Endodermal cell (in vitro differentiated cells): ENCODE measurements at regions not wholly inside any gene's neighbourhood (a gene's known extent, or its start where the extent isn't known, plus 50 kb on each side); places are given as distances from the start of the nearest gene placed in this dataset.

Experiments
- DNase-seq: peaks from one replicate; pipeline ENCODE4 v3.0.0-alpha.2; 2017
- H3K27ac ChIP-seq: 2 replicates; pipeline ENCODE4 v1.5.1; 2013; ENCODE audit warnings: mild to moderate bottlenecking, low read depth, low read length, moderate library complexity
- H3K27me3 ChIP-seq: 2 replicates; pipeline ENCODE4 v1.6.1; 2013; ENCODE audit warnings: mild to moderate bottlenecking, low read length, moderate library complexity; ENCODE audit not compliant: insufficient read depth, control insufficient read depth, poor library complexity, severe bottlenecking
- H3K36me3 ChIP-seq: 2 replicates; pipeline ENCODE4 v1.7.0; 2013; ENCODE audit warnings: mild to moderate bottlenecking, low read length, moderate library complexity; ENCODE audit not compliant: control insufficient read depth, insufficient read depth
- H3K4me1 ChIP-seq: one replicate; pipeline ENCODE4 v1.7.0; 2013; ENCODE audit warnings: low read length; ENCODE audit not compliant: control insufficient read depth, insufficient read depth
- H3K4me3 ChIP-seq: 2 replicates; pipeline ENCODE4 v1.5.1; 2013; ENCODE audit warnings: mild to moderate bottlenecking, low read length, moderate library complexity
- H3K9ac ChIP-seq: 2 replicates; pipeline ENCODE4 v1.6.1; 2013; ENCODE audit warnings: mild to moderate bottlenecking, low read length, moderate library complexity; ENCODE audit not compliant: poor library complexity, severe bottlenecking; ENCODE audit errors: extremely low read depth
- H3K9me3 ChIP-seq: 2 replicates; pipeline ENCODE4 v1.6.1; 2013; ENCODE audit warnings: mild to moderate bottlenecking, low read length, moderate library complexity; ENCODE audit not compliant: control insufficient read depth
- H3K27ac Mint-ChIP-seq: 2 replicates; pipeline ENCODE4 v1.8.0; 2020; ENCODE audit warnings: mixed read lengths
- H3K27me3 Mint-ChIP-seq: 2 replicates; pipeline ENCODE4 v1.8.0; 2021; ENCODE audit warnings: mild to moderate bottlenecking, mixed read lengths; ENCODE audit not compliant: insufficient read depth
- H3K36me3 Mint-ChIP-seq: 2 replicates; pipeline ENCODE4 v1.8.0; 2020; ENCODE audit warnings: low read depth, mixed read lengths
- H3K4me1 Mint-ChIP-seq: 2 replicates; pipeline ENCODE4 v1.8.0; 2020; ENCODE audit warnings: mixed read lengths
- H3K4me3 Mint-ChIP-seq: 2 replicates; pipeline ENCODE4 v1.8.0; 2020; ENCODE audit warnings: mild to moderate bottlenecking, moderate library complexity, mixed read lengths
- H3K9me3 Mint-ChIP-seq: 2 replicates; pipeline ENCODE4 v1.8.0; 2020; ENCODE audit warnings: mild to moderate bottlenecking, mixed read lengths
- CTCF ChIP-seq: fragments of 200-600 bp; sonication (generic); conservative IDR thresholded peaks from 2 replicates; pipeline ENCODE4 v1.5.0; 2021; ENCODE audit warnings: antibody characterized with exemption, mild to moderate bottlenecking
- WGBS, 2 experiments: methylation state at CpG; one replicate each; pipeline versions ENCODE4 v1.1.5 to v1.1.7; 2013; ENCODE audit warnings: missing lambda C conversion rate in 2 of 2, mixed read lengths in 1 of 2; ENCODE audit not compliant: insufficient coverage in 1 of 2, insufficient read length in 1 of 2; 5-methylcytosine and 5-hydroxymethylcytosine counted together

GRCh38 chr2:67812682-67813081 lies 250.1 kb downstream of the C1D start:
- Mint-ChIP-seq H3K4me3 (no peak overlapping the region), H3K9me3 (peaks cover 15% of the 10 kb centered on the region)
- peaks cover 6% of the 10 kb centered on the region for H3K9me3 ChIP-seq

GRCh38 chr2:67823726-67824125 lies 239.1 kb downstream of the C1D start:
- Mint-ChIP-seq H3K9me3 (no peaks in the 10 kb centered on the region), H3K4me3 (no peak overlapping the region), H3K27ac (no peak overlapping the region), H3K36me3 (no peaks in the 10 kb centered on the region), H3K27me3 (no peaks in the 10 kb centered on the region), H3K4me1 (no peaks in the 10 kb centered on the region)
- Histone ChIP-seq H3K27ac (no peak overlapping the region), H3K9me3 (no peaks in the 10 kb centered on the region), H3K4me1 (no peaks in the 10 kb centered on the region), H3K27me3 (no peaks in the 10 kb centered on the region), H3K4me3 (no peak overlapping the region), H3K36me3 (no peaks in the 10 kb centered on the region), H3K9ac (no peak overlapping the region)
- no peak for DNase-seq
- no peak for TF ChIP-seq CTCF
- WGBS, 2 experiments, result 93 to 94% methylated on average over 8 of the region's 8 CpGs

More at GRCh38 chr2:67812682-67813081, 250.1 kb downstream of the C1D start:
- no peaks in the 10 kb centered on the region for H3K36me3 Mint-ChIP-seq
- no peaks in the 10 kb centered on the region for H3K4me1 ChIP-seq
- no peaks in the 10 kb centered on the region for H3K27me3 ChIP-seq
- TF ChIP-seq CTCF, result no peak
- H3K27ac ChIP-seq, result no peak overlapping the region
- no peak overlapping the region for H3K4me3 ChIP-seq
- no peak for DNase-seq
- no peak overlapping the region for H3K9ac ChIP-seq
- H3K27ac Mint-ChIP-seq, result no peak overlapping the region
- 100% methylated on average over 1 of the region's 1 CpG; no CpG with 5 or more reads in 1 of the 2 experiments for WGBS, 2 experiments
- H3K27me3 Mint-ChIP-seq, result peaks cover 7% of the 10 kb centered on the region
- H3K4me1 Mint-ChIP-seq, result no peaks in the 10 kb centered on the region
- no peaks in the 10 kb centered on the region for H3K36me3 ChIP-seq

GRCh38 chr2:67824186-67824585 lies 238.6 kb downstream of the C1D start:
- 94 to 100% methylated on average over 2 to 6 of the region's 6 CpGs for WGBS, 2 experiments
- H3K27ac ChIP-seq, result no peak overlapping the region

More at GRCh38 chr2:67824186-67824585, 238.6 kb downstream of the C1D start:
- no peaks in the 10 kb centered on the region for H3K36me3 Mint-ChIP-seq
- H3K27ac Mint-ChIP-seq, result no peak overlapping the region
- H3K9me3 ChIP-seq, result no peaks in the 10 kb centered on the region
- H3K4me3 Mint-ChIP-seq, result no peak overlapping the region
- no peaks in the 10 kb centered on the region for H3K4me1 Mint-ChIP-seq
- no peaks in the 10 kb centered on the region for H3K36me3 ChIP-seq
- no peak for DNase-seq
- no peaks in the 10 kb centered on the region for H3K27me3 Mint-ChIP-seq
- no peaks in the 10 kb centered on the region for H3K4me1 ChIP-seq
- no peak overlapping the region for H3K4me3 ChIP-seq
- TF ChIP-seq CTCF, result no peak
- no peaks in the 10 kb centered on the region for H3K9me3 Mint-ChIP-seq
- H3K27me3 ChIP-seq, result no peaks in the 10 kb centered on the region
- H3K9ac ChIP-seq, result no peak overlapping the region
